ENCODE measurements at regions not wholly inside any gene's neighbourhood (a gene's known extent, or its start where the extent isn't known, plus 50 kb on each side); places are given as distances from the start of the nearest gene placed in this dataset.

DNA sequence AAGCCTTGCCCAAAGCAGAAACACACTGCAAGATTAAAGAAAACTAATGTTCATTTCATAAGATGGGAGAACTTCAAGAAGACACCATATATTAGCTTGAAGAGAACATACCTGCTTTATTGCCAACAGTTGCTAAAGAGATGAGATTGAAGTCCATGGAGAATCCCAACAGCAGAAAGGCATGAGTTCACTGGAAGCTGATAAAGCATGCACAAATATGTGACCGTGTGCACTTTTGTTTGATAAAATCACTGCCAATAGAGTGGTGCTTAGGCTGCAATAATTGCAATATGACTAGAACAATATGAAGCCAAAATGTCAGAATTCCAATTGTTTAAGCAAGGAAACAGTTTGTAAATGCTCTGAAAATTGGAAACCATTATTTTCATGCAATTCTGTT lies 125.9 kb upstream of the PPARGC1A start:
- DNase-seq (ENCODE audit: insufficient read length) (no peak), FAIRE-seq (no peak)
- TF ChIP-seq POLR2A (IDR thresholded peaks at IDR 0.05; ENCODE audit: low read depth, low read length): no peak
- TF ChIP-seq TAF1 (IDR thresholded peaks at IDR 0.05; ENCODE audit: borderline replicate concordance, low read depth, low read length): no peak
- no peak for TF ChIP-seq POLR2AphosphoS5 (IDR thresholded peaks at IDR 0.05; ENCODE audit: low read depth, low read length)

DNA sequence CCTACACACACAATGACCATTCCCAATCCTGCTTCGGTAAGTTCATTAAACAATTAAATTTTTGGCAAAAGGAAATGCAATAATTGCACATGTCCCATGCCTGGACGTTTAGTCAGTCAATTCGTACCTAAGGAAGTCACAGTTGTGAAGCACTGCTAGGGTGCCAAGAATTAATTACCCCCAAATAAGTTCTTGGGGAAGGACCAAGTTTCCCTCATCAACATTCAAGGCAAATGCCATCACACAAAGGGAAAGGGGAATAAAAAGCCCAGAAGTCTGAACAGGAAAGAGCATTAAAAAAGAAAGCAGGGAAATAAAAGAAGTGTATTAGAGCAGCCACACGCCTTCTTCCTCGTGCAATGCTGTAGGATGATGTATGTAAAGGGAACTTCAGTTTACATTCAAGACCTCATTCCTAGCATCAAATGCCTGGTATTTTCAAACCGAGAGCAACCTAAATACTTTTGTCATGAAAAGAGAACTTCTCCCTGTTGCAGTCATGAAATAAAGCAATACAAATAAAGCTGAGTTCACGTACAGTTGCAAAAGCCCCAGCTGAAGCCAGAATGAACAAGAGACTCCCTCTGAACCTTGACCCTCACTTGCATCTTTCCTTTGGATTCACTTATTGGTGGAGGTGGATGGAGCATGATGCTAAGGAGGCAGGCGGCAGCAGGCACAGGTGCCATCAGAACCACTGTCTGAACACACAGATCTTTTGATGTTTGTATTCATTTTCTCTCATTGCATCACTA lies 124.0 kb upstream of the PPARGC1A start:
- DNase-seq (ENCODE audit: insufficient read length) (no peak), FAIRE-seq (no peak)
- no peak for TF ChIP-seq POLR2AphosphoS5 (IDR thresholded peaks at IDR 0.05; ENCODE audit: low read depth, low read length)
- TF ChIP-seq POLR2A (IDR thresholded peaks at IDR 0.05; ENCODE audit: low read depth, low read length): no peak
- TF ChIP-seq TAF1 (IDR thresholded peaks at IDR 0.05; ENCODE audit: borderline replicate concordance, low read depth, low read length): no peak

DNA sequence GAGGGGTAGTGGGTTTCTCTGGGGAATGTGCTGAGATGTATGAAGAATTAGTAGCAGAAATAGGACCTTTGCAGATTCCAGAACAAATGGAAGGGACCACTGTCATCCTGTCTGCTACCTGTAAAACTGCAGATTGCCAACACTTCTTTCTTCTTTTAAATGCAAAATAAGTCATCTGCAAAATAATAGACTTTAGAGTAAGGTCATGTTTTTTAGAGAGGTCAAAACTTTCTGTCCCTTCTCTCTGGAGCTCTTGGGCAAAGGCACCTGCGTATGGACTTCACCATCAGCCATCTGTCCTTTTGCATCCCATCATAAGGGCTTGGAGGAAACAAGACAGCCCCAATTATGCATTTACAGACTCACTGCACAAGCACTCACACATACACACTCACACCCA lies 121.1 kb upstream of the PPARGC1A start:
- DNase-seq (ENCODE audit: insufficient read length) (no peak), FAIRE-seq (no peak)
- TF ChIP-seq POLR2AphosphoS5 (IDR thresholded peaks at IDR 0.05; ENCODE audit: low read depth, low read length) (no peak), POLR2A (IDR thresholded peaks at IDR 0.05; ENCODE audit: low read depth, low read length) (no peak), TAF1 (IDR thresholded peaks at IDR 0.05; ENCODE audit: borderline replicate concordance, low read depth, low read length) (no peak)

DNA sequence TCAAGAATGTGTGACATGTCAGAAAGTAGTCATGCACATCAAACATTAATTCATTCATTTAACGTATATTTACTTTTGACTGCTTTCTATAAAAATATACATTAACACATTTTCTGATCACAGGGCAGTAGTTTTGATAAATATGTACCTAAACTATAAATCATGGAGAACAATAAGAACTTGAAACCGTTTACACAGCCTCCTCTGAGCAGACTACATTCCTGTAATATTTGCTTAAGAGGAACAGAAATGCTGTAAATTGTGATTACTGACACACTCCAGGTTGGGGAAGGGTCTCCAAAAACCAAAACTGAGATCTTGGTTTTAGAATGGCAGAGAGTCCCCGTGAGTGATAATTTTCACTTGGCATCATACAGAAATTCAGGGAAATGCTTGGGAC lies 120.7 kb upstream of the PPARGC1A start:
- DNase-seq (ENCODE audit: insufficient read length): no peak
- no peak for FAIRE-seq
- TF ChIP-seq POLR2A (IDR thresholded peaks at IDR 0.05; ENCODE audit: low read depth, low read length): no peak
- no peak for TF ChIP-seq POLR2AphosphoS5 (IDR thresholded peaks at IDR 0.05; ENCODE audit: low read depth, low read length)
- no peak for TF ChIP-seq TAF1 (IDR thresholded peaks at IDR 0.05; ENCODE audit: borderline replicate concordance, low read depth, low read length)

DNA sequence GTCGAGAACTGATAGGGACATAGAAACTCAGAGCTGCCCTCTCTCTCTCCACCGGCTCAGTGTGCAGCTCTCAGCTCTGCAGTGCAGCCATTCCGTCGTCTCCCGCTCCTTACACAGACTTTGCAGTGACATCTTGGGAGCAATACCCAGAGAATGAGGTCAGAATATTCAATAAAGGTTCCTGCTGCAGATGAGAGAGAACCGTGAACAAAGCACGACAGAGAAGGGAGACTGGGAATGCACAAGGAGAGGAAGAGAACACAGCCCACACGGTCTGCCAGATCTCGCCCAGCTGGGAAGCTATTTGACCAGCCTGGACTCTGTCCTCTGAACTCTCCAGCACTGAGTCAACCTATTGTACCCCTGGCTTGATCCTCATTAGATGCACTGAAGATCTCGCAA lies 118.0 kb upstream of the PPARGC1A start:
- DNase-seq (ENCODE audit: insufficient read length): no peak
- no peak for FAIRE-seq

DNA sequence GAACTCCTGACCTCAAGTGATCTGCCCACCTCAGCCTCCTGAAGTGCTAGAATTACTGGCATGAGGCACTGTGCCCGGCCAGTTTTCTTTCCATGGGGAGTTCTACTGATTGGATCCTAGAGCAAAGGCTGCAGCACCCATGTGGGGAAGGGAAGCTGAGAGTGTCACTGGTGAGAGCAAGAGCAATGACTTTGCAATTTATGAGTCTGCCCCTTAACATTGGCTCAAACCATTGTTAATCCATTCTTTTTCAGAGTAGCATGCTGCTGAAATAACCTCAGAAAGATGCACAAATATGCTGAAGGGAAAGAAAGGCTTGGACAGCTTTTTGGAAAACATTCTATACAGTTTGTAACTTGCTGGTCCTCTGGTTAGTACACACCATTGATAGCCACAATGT lies 116.4 kb upstream of the PPARGC1A start:
- no peak for DNase-seq (ENCODE audit: insufficient read length)
- no peak for FAIRE-seq
- no peak for TF ChIP-seq TAF1 (IDR thresholded peaks at IDR 0.05; ENCODE audit: borderline replicate concordance, low read depth, low read length)
- no peak for TF ChIP-seq POLR2AphosphoS5 (IDR thresholded peaks at IDR 0.05; ENCODE audit: low read depth, low read length)
- TF ChIP-seq POLR2A (IDR thresholded peaks at IDR 0.05; ENCODE audit: low read depth, low read length): no peak

More for the DNA sequence above, 118.0 kb upstream of the PPARGC1A start:
- TF ChIP-seq POLR2A (IDR thresholded peaks at IDR 0.05; ENCODE audit: low read depth, low read length) (no peak), TAF1 (IDR thresholded peaks at IDR 0.05; ENCODE audit: borderline replicate concordance, low read depth, low read length) (no peak), POLR2AphosphoS5 (IDR thresholded peaks at IDR 0.05; ENCODE audit: low read depth, low read length) (no peak)

DNA sequence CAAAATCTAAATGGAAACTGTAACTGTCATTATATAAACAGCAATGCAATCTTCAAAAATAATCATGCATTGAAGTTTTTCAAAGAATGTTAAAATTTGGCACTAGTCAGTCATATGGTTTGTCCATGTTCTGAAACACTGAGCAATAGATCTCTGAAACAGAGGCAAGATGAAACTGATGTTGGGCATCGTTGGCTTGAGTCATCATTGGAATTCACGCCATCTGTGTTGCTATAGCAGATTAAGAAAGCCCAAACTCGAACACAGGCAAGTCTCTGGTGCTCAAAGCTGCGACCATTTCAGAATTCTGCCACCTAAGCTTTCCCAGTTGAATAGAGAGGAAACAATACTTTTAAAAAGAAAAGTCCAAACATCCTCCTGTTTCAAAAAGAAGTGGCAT lies 114.1 kb upstream of the PPARGC1A start:
- FAIRE-seq (no peak), DNase-seq (ENCODE audit: insufficient read length) (no peak)
- TF ChIP-seq POLR2AphosphoS5 (IDR thresholded peaks at IDR 0.05; ENCODE audit: low read depth, low read length): no peak
- no peak for TF ChIP-seq TAF1 (IDR thresholded peaks at IDR 0.05; ENCODE audit: borderline replicate concordance, low read depth, low read length)
- no peak for TF ChIP-seq POLR2A (IDR thresholded peaks at IDR 0.05; ENCODE audit: low read depth, low read length)

DNA sequence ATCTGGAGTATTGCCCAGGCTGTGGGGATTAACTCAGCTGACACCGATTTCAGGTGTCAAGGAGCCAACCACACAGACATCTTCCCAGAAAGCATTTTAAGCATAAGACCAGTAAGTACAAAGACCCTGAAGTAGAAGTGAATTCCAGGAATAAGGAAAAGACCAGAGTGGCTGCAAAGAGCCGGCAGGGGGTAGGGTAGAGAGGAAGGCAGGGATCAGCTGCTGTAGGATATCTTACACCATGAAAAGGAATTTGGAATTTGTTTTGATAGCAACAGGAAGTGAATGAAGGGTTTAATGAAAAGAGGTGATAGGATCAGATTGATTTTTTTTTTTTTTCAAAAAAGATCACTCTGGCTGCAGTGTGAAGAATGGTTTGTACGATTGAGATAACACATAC lies 113.6 kb upstream of the PPARGC1A start:
- FAIRE-seq: no peak
- TF ChIP-seq POLR2A (IDR thresholded peaks at IDR 0.05; ENCODE audit: low read depth, low read length) (no peak), TAF1 (IDR thresholded peaks at IDR 0.05; ENCODE audit: borderline replicate concordance, low read depth, low read length) (no peak), POLR2AphosphoS5 (IDR thresholded peaks at IDR 0.05; ENCODE audit: low read depth, low read length) (no peak)
- no peak for DNase-seq (ENCODE audit: insufficient read length)

DNA sequence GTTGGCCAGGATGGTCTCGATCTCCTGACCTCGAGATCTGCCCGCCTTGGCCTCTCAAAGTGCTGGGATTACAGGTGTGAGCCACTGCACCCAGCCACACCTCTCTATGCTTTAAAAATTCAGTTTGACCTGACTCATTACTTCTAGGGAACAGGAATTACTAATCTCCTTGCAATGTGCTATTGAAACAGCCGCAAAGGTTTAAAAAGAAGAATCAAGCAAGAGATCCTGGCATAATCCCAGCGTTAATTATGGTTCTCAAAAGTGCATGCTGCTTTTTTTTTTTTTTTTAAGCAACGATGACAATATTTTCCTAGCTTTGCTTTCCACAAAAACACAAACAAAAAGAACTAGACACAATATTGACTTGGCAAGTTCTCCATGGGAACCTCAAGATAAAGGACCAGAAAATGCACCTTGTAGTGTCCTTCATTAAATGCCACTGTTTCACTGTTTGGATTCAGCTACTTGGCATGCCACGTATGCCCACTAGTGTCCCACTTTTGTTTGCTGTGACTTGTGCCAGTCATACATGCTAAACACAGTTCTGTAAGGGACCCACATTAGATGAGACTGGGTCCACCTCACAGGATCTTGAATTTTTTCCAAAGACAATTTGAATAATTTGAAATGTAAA lies 112.6 kb upstream of the PPARGC1A start:
- DNase-seq (ENCODE audit: insufficient read length) (no peak), FAIRE-seq (no peak)
- TF ChIP-seq POLR2A (IDR thresholded peaks at IDR 0.05; ENCODE audit: low read depth, low read length) (no peak), POLR2AphosphoS5 (IDR thresholded peaks at IDR 0.05; ENCODE audit: low read depth, low read length) (no peak), TAF1 (IDR thresholded peaks at IDR 0.05; ENCODE audit: borderline replicate concordance, low read depth, low read length) (no peak)

DNA sequence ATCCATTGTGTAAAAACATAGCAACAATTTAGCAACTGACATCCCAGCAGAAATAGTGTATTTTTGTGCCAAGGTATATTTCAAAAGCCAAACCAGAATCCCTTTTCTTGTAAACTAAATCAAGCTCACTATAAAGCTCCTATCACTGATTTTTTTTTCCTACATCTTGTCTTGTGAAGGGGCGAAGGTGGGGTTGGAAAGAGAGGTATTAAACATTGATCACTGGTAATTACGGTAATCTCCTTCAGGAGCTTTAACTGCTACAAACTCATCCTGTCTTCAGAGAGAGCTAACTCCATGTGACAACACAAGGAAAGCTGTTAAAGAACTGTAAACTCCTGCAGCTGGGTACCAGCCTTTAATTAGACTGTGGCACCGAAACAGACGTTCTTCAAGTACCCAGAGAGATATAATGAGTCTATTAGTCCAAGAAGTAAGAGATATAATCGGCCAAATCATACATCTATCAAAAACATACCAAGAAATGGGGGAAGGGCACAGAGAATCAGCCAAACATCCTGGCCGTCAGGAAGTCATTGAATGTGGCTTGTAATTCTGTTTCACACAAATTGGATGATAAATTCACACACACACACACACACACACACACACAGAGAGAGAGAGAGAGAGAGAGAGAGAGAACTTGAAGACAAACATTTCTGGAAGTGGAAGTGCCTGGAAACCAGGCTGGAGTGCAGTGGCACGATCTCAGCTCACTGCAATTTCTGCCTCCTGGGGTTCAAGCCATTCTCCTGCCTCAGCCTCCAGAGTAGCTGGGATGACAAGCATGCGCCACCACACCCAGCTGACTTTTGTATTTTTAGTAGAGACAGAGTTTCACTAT lies 111.9 kb upstream of the PPARGC1A start:
- DNase-seq (ENCODE audit: insufficient read length) (no peak), FAIRE-seq (no peak)
- TF ChIP-seq POLR2AphosphoS5 (IDR thresholded peaks at IDR 0.05; ENCODE audit: low read depth, low read length) (no peak), POLR2A (IDR thresholded peaks at IDR 0.05; ENCODE audit: low read depth, low read length) (no peak), TAF1 (IDR thresholded peaks at IDR 0.05; ENCODE audit: borderline replicate concordance, low read depth, low read length) (no peak)

DNA sequence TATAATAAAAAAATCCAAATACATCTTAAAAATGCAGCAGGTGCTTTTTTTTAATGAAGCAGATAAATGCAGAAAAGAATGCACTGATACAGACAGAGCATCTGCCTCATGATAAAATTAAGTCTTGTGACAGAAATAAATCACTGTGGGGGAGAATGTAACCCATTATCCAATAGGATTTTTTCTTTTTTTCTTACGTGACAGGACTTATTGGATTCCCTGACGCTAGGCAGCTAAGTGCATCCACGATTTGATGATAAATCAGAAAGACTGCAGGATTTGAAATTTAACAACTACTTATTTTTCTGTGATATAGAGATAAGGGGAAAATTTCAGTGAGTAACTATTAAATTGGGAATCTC lies 110.6 kb upstream of the PPARGC1A start:
- DNase-seq (ENCODE audit: insufficient read length): no peak
- FAIRE-seq: no peak
- TF ChIP-seq TAF1 (IDR thresholded peaks at IDR 0.05; ENCODE audit: borderline replicate concordance, low read depth, low read length) (no peak), POLR2AphosphoS5 (IDR thresholded peaks at IDR 0.05; ENCODE audit: low read depth, low read length) (no peak), POLR2A (IDR thresholded peaks at IDR 0.05; ENCODE audit: low read depth, low read length) (no peak)

Data from GM12892 (cell line).